SU-DHL-6 (cell line): ENCODE measurements at regions not wholly inside any gene's neighbourhood (a gene's known extent, or its start where the extent isn't known, plus 50 kb on each side); places are given as distances from the start of the nearest gene placed in this dataset.

Experiments
- CTCF ChIP-seq: fragments of 200-600 bp; sonication (generic); IDR thresholded peaks from one replicate; pipeline ENCODE4 v1.5.1; 2017; ENCODE audit warnings: antibody characterized with exemption, mild to moderate bottlenecking, low read length, moderate library complexity; ENCODE audit not compliant: insufficient read depth, poor library complexity, severe bottlenecking
- EZH2phosphoT487 ChIP-seq: fragments of 200-600 bp; sonication (generic), shearing (Covaris generic); conservative IDR thresholded peaks from 2 replicates; pipeline ENCODE4 v1.6.1; 2018; ENCODE audit warnings: mild to moderate bottlenecking, antibody characterized with exemption, low read length, moderate library complexity, mixed read lengths

GRCh38 chr3:102269406-102269805 lies 165.4 kb upstream of the ZPLD1 start:
- TF ChIP-seq CTCF, result no peak
- TF ChIP-seq EZH2phosphoT487, result no peak
